PFSK-1 (cell line): ENCODE measurements at regions not wholly inside any gene's neighbourhood (a gene's known extent, or its start where the extent isn't known, plus 50 kb on each side); places are given as distances from the start of the nearest gene placed in this dataset.

Experiments used
- POLR2AphosphoS5 ChIP-seq: IDR thresholded peaks from 2 replicates; pipeline ENCODE4 v1.6.1; 2012; ENCODE audit warnings: low read depth, mild to moderate bottlenecking, control low read depth, low read length, moderate library complexity
- SIN3A ChIP-seq: IDR thresholded peaks from 2 replicates; pipeline ENCODE4 v1.6.1; 2012; ENCODE audit warnings: mild to moderate bottlenecking, low read length, moderate library complexity, borderline replicate concordance; ENCODE audit not compliant: insufficient read depth
- TAF1 ChIP-seq: IDR thresholded peaks from 2 replicates; pipeline ENCODE4 v1.6.1; 2012; ENCODE audit warnings: low read length, control low read depth, borderline replicate concordance; ENCODE audit not compliant: insufficient read depth

- no peak for TF ChIP-seq POLR2AphosphoS5
- no peak for TF ChIP-seq SIN3A
- no peak for TF ChIP-seq TAF1
Measured at GRCh38 chr5:172534229-172535107, 80.1 kb upstream of the SH3PXD2B start.
